Subcutaneous abdominal adipose tissue (tissue), 5 donors: ENCODE measurements at regions not wholly inside any gene's neighbourhood (a gene's known extent, or its start where the extent isn't known, plus 50 kb on each side); places are given as distances from the start of the nearest gene placed in this dataset.

Source experiments
- H3K27ac ChIP-seq: one replicate; pipeline ENCODE4 v1.7.0; 2013; ENCODE audit warnings: low read depth, mild to moderate bottlenecking, inconsistent platforms, low read length, moderate library complexity
- H3K27me3 ChIP-seq, 5 donors: one replicate each; pipeline ENCODE4 v1.7.0; 2013; ENCODE audit warnings: low read length in 5 of 5, inconsistent platforms in 1 of 5; ENCODE audit not compliant: control insufficient read depth in 5 of 5, insufficient read depth in 4 of 5
- H3K36me3 ChIP-seq, 5 donors: one replicate each; pipeline ENCODE4 v1.7.0; 2013; ENCODE audit warnings: low read length in 5 of 5; ENCODE audit not compliant: control insufficient read depth in 5 of 5, insufficient read depth in 5 of 5
- H3K4me1 ChIP-seq, 5 donors: one replicate each; pipeline ENCODE4 v1.7.0; 2013; ENCODE audit warnings: low read length in 5 of 5, mild to moderate bottlenecking in 3 of 5, moderate library complexity in 1 of 5; ENCODE audit not compliant: control insufficient read depth in 5 of 5, insufficient read depth in 5 of 5
- H3K4me3 ChIP-seq, 5 donors: one replicate each; pipeline ENCODE4 v1.7.0; 2013; ENCODE audit warnings: low read length in 5 of 5, low read depth in 1 of 5
- H3K9ac ChIP-seq, 5 donors: one replicate each; pipeline ENCODE4 v1.7.0; 2013; ENCODE audit warnings: low read length in 5 of 5, mild to moderate bottlenecking in 4 of 5, moderate library complexity in 3 of 5
- H3K9me3 ChIP-seq, 5 donors: one replicate each; pipeline ENCODE4 v1.7.0; 2013; ENCODE audit warnings: low read length in 5 of 5; ENCODE audit not compliant: control insufficient read depth in 5 of 5
- donor health status: healthy.
- donor health status: healthy.
- donor health status: healthy.
- donor health status: healthy.
- donor health status: healthy.

DNA sequence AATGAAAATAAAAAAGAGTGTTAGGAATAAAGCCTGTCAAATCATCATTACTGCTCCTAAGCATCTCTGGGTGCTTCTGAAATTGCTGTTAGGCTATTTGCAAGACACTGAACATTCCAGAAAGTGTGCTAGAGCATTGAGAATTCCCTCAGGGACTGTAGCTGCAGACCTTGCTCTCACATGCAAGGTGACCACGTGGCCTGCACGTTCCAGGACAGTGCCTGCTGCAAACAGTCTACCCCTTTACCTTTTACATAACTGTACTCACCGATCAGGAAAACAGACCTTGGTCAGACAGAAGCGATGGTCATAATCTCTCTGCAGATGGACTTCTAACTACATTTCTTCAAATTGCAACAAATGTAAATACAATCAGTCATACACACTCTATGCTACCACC is 164.5 kb downstream of the PSMG1 start:
- H3K27ac ChIP-seq: no peak overlapping the region
- H3K9me3 ChIP-seq: no peaks in the 10 kb centered on the region
- no peak overlapping the region for H3K4me3 ChIP-seq
- H3K4me1 ChIP-seq: peaks cover 0 to 37% (median 27%) of the 10 kb centered on the region in 5 donors
- no peak overlapping the region for H3K9ac ChIP-seq
- H3K36me3 ChIP-seq: no peaks in the 10 kb centered on the region
- peaks cover 0 to 3% (median 0%) of the 10 kb centered on the region in 5 donors for H3K27me3 ChIP-seq

GRCh38 chr21:39016740-39017315 is 166.4 kb downstream of the PSMG1 start:
- Histone ChIP-seq H3K4me1 (peaks cover 0 to 22% (median 12%) of the 10 kb centered on the region in 5 donors), H3K27ac (no peak overlapping the region), H3K9me3 (no peaks in the 10 kb centered on the region)

GRCh38 chr21:39014747-39015146 is 168.5 kb downstream of the PSMG1 start:
- Histone ChIP-seq H3K4me1 (peaks cover 0 to 25% (median 4%) of the 10 kb centered on the region in 5 donors), H3K9me3 (no peaks in the 10 kb centered on the region), H3K4me3 (no peak overlapping the region), H3K27ac (no peak overlapping the region), H3K27me3 (no peaks in the 10 kb centered on the region), H3K36me3 (no peaks in the 10 kb centered on the region), H3K9ac (no peak overlapping the region)

More at GRCh38 chr21:39016740-39017315, 166.4 kb downstream of the PSMG1 start:
- Histone ChIP-seq H3K27me3 (peaks cover 0 to 3% (median 0%) of the 10 kb centered on the region in 5 donors), H3K36me3 (no peaks in the 10 kb centered on the region), H3K9ac (no peak overlapping the region), H3K4me3 (no peak overlapping the region)

DNA sequence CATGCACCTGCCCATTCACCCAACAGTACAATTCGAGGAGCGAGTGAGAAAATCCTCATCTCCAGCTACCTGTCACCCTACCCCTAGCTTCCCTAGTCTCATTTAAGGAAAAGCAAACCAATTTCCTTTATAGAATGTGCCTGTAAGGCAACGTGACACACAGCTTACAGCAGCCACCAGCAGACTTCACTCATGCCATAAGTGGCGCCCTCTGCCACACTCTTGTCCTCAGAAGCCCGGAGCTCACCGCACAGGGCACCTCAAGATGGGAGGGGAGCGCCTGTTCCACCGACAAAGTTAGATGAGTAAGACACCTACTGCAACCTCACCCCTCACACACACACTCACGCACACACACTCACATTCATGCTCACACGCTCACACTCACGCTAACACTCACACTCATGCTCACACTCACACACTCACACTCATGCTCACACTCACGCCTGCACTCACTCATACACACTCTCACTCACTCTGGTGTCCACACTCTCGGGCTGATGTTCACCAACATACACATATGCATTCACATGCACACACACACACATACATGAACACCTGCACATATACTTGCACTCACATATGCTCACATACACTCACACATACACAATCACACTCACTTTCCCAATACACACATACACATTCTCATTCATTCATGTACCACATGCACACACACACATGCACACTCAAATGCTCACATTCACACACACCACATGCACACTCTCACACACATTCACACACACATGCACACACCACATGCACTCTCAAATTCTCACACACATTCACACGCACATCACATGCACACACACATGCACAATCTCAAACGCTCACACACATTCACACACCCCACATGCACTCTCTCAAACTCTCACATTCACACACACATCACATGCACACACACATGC is 170.7 kb downstream of the PSMG1 start:
- H3K4me3 ChIP-seq: no peak overlapping the region
- H3K9ac ChIP-seq: no peak overlapping the region
- H3K27me3 ChIP-seq: no peaks in the 10 kb centered on the region
- no peaks in the 10 kb centered on the region for H3K36me3 ChIP-seq
- H3K4me1 ChIP-seq: peaks cover 0 to 39% (median 4%) of the 10 kb centered on the region in 5 donors
- H3K9me3 ChIP-seq: no peaks in the 10 kb centered on the region
- no peak overlapping the region for H3K27ac ChIP-seq

DNA sequence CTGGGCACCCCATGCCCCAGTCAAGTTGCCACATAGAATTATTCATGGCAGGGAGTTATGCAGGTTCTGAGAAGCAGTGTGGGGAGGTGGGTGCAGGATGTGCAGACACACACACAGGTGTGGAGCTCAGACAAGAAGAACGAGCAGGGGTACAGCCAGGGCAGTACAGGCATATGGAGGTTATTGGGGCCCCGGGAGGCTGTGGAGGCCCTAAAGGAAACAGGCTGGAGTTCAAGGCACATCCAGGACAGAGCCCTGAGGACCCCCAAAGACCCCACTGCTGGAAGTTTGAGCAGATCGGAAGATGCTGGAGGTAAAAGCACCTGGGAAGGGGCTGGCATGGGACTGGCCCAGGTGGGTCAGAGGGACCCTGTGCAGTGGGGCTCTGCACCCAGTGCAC is 171.3 kb downstream of the PSMG1 start:
- Histone ChIP-seq H3K36me3 (no peaks in the 10 kb centered on the region), H3K9ac (no peak overlapping the region), H3K4me3 (no peak overlapping the region), H3K27ac (no peak overlapping the region), H3K27me3 (no peaks in the 10 kb centered on the region), H3K4me1 (peaks cover 0 to 45% (median 7%) of the 10 kb centered on the region in 5 donors), H3K9me3 (no peaks in the 10 kb centered on the region)

DNA sequence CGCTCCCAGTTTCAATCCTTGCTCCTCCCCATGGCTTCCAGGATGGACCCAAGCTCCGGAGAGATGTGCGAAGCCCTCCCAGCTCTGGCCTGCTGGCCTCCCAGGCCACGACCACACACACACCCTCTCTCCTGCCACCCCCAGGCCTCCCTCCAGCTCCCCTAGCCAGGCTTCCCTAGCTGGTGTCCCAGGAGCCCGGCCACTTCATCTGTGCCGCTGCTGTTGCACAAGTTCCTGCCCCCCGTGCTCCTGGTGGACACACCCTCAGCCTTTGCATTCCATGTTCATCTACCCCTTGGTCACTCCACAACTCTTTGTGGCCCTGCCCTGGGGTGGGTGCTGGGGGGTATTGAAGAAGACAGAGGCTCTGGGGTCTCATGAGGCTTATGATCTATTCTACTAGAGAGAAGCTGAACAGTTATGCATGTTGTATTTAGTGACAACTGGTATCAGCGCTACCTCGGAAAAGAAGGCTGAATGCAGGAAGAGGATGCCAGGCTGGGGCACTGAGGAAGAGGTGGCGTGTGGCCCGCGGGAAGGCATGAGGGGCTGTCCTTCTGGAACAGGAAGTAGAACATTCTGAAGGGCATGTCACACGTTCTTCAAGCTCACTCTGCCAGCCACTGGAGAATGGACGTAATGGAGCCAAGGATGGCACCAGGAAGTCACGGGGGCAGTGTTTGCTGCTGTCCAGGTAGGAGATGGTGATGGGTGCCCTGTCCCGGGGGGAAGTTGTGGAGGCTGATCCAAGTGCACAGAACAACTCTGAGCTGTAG is 172.4 kb downstream of the PSMG1 start:
- H3K4me1 ChIP-seq: peaks cover 3 to 54% (median 7%) of the 10 kb centered on the region in 5 donors
- peaks cover 0 to 7% (median 4%) of the 10 kb centered on the region in 5 donors for H3K9me3 ChIP-seq
- no peaks in the 10 kb centered on the region for H3K36me3 ChIP-seq
- H3K4me3 ChIP-seq: peak overlapping the region in 1 of 5 donors; percentile 13
- H3K27me3 ChIP-seq: no peaks in the 10 kb centered on the region
- no peak overlapping the region for H3K9ac ChIP-seq
- no peak overlapping the region for H3K27ac ChIP-seq

GRCh38 chr21:39009587-39010225 is 173.5 kb downstream of the PSMG1 start:
- no peak overlapping the region for H3K9ac ChIP-seq
- no peaks in the 10 kb centered on the region for H3K36me3 ChIP-seq
- H3K4me3 ChIP-seq: no peak overlapping the region
- H3K27me3 ChIP-seq: no peaks in the 10 kb centered on the region
- H3K4me1 ChIP-seq: peaks cover 3 to 63% (median 10%) of the 10 kb centered on the region in 5 donors
- no peak overlapping the region for H3K27ac ChIP-seq
- H3K9me3 ChIP-seq: peaks cover 0 to 14% (median 4%) of the 10 kb centered on the region in 5 donors

- Histone ChIP-seq H3K4me1 (peaks cover 3 to 80% (median 22%) of the 10 kb centered on the region in 5 donors), H3K9me3 (peaks cover 0 to 14% (median 4%) of the 10 kb centered on the region in 5 donors), H3K36me3 (no peaks in the 10 kb centered on the region), H3K4me3 (no peak overlapping the region), H3K9ac (no peak overlapping the region), H3K27ac (peak overlapping the region; percentile 87), H3K27me3 (no peaks in the 10 kb centered on the region)
Observed at GRCh38 chr21:39007985-39008384, 175.3 kb downstream of the PSMG1 start.

DNA sequence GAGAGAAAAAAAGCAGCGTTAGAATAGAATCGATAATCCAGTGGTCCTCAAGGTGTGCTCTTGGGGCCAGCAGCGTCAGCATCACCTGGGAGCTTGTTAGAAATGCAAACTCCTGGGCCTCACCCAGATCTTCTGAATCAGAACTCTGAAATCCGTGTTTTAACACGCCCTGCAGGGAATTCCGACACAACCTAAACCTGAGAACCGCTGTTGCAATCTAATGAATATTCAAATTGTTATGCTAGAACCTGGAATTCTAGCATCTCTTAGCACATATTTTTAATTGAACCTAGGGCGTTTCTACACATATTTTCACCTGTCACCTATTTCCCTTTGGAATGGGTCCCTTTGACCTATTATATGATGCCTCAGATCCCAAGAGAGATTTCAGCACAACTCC is 175.7 kb downstream of the PSMG1 start:
- Histone ChIP-seq H3K9me3 (peaks cover 0 to 14% (median 4%) of the 10 kb centered on the region in 5 donors), H3K4me3 (no peak overlapping the region), H3K4me1 (peaks cover 3 to 85% (median 24%) of the 10 kb centered on the region in 5 donors), H3K27me3 (no peaks in the 10 kb centered on the region), H3K27ac (peak overlapping the region; percentile 87), H3K9ac (no peak overlapping the region), H3K36me3 (no peaks in the 10 kb centered on the region)
